ENCODE measurements at regions not wholly inside any gene's neighbourhood (a gene's known extent, or its start where the extent isn't known, plus 50 kb on each side); places are given as distances from the start of the nearest gene placed in this dataset.

GRCh38 chr2:44836916-44837315 is 104.6 kb upstream of the SIX3 start:
- ChIA-PET SMC1A (ENCODE audit: uncharacterized antibody, unreplicated experiment) (interaction anchor here (0.7 to 1.3 kb wide), 4 partner anchors 82 to 239 kb away, joined by 3 to 4 read pairs (median 4); no protein-coding TSS in a partner anchor), CTCF (interaction anchor here (0.6 to 1.4 kb wide), 3 partner anchors 10 to 14 kb away, joined by 3 to 7 read pairs (median 3); no protein-coding TSS in a partner anchor), RAD21 (ENCODE audit: unreplicated experiment) (interaction anchor here (0.8 to 1.4 kb wide), 2 partner anchors 58 to 258 kb away, joined by 3 to 5 read pairs; no protein-coding TSS in a partner anchor), POLR2A (interaction anchor here (0.5 kb wide), 1 partner anchor 809 kb away, joined by 6 read pairs; no protein-coding TSS in a partner anchor)
- Histone ChIP-seq H3K4me2 (ENCODE audit: control insufficient read depth, insufficient read depth) (no peak overlapping the region), H3K36me3 (ENCODE audit: control insufficient read depth in 2 of 2, insufficient read depth in 2 of 2, low read length in 1 of 2) (no peaks in the 10 kb centered on the region), H3K27ac (ENCODE audit: control insufficient read depth, insufficient read depth) (no peak overlapping the region), H3K4me1 (ENCODE audit: control insufficient read depth, insufficient read depth, low read length) (peaks cover 42% of the 10 kb centered on the region), H3K9me3 (replicated peaks; ENCODE audit: control insufficient read depth, insufficient read depth, low read length) (peaks cover 8% of the 10 kb centered on the region; the same call in 2 of the 3 replicates), H4K20me1 (ENCODE audit: control insufficient read depth, insufficient read depth) (no peaks in the 10 kb centered on the region), H3K27me3 (replicated peaks in 1 of 2; ENCODE audit: control insufficient read depth in 2 of 2, insufficient read depth in 2 of 2, low read length in 1 of 2) (no peaks in the 10 kb centered on the region), H3K4me3 (no peak overlapping the region), H3K9ac (ENCODE audit: control insufficient read depth, insufficient read depth, low read length) (no peak overlapping the region), H2AFZ (ENCODE audit: control insufficient read depth, low read depth, low read length) (no peak overlapping the region), H3K79me2 (ENCODE audit: control insufficient read depth, insufficient read depth, low read length) (no peaks in the 10 kb centered on the region)
- intact Hi-C loops (cut with micrococcal nuclease; ENCODE audit: unreplicated experiment): loop anchor here (10.0 kb wide), 1 partner anchor 262 kb away; no protein-coding TSS in a partner anchor
- no TSS peak for BruUV-seq (replicated peaks)
- TF ChIP-seq CBX3 (IDR thresholded peaks at IDR 0.05; ENCODE audit: borderline replicate concordance, low read depth): no peak
- TF ChIP-seq ZZZ3 (IDR thresholded peaks at IDR 0.05; ENCODE audit: control insufficient read depth, insufficient read length, low read depth): no peak
- TF ChIP-seq IKZF1 (conservative IDR thresholded peaks at IDR 0.05): no peak
- TF ChIP-seq STAT3 (IDR thresholded peaks at IDR 0.05; ENCODE audit: low read depth, low read length): no peak
- FAIRE-seq (peak; percentile 23), DNase-seq (ENCODE audit: low read depth, low spot score) (no peak), ATAC-seq (no peak)
- in situ Hi-C loops (cut with MboI): no loop called here
- WGBS (ENCODE audit: insufficient coverage, insufficient replicate concordance, low lambda C conversion rate, missing lambda C conversion rate): 83% methylated on average over 1 of the region's 1 CpG

DNA sequence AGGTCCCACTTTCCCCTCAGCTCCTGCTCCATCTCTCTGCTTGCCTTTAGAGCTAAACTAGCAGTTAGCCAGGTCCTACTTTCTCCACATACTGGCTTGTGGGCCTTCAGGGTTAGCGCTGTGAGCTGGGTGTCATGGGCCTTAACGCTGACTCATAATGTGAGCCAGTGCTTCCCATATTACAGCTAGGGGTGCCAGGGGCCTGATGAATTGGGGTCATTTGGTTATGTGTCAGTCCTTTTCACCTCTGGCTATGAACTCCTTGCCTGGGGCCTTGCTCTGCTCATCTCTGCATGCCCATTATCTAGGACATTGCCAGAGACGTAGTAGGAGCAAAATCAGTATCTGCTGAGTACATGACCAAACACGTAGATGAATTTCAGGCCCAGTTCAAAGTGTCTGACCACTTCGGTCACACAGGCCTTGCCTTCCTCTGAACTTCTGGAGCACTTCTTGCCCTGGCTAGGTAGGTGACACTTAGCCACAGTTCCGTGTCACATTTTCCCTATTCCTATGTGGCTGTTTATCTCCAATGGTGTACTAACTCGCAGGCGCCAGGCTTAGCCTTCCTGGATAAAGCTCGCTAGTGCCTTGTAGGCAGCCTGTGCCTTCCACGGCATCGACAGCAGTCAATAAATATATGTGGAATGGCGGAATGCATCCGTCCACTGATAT is 103.2 kb upstream of the SIX3 start:
- Histone ChIP-seq H3K4me2 (ENCODE audit: control insufficient read depth, insufficient read depth) (no peak overlapping the region), H4K20me1 (ENCODE audit: control insufficient read depth, insufficient read depth) (no peaks in the 10 kb centered on the region), H3K9me3 (replicated peaks; ENCODE audit: control insufficient read depth, insufficient read depth, low read length) (peaks cover 5% of the 10 kb centered on the region; the same call in 2 of the 3 replicates), H3K9ac (ENCODE audit: control insufficient read depth, insufficient read depth, low read length) (no peak overlapping the region; the same call in 1 of the 2 replicates), H2AFZ (ENCODE audit: control insufficient read depth, low read depth, low read length) (peak overlapping the region; percentile 29; the same call in 1 of the 2 replicates), H3K36me3 (ENCODE audit: control insufficient read depth in 2 of 2, insufficient read depth in 2 of 2, low read length in 1 of 2) (no peaks in the 10 kb centered on the region), H3K79me2 (ENCODE audit: control insufficient read depth, insufficient read depth, low read length) (no peaks in the 10 kb centered on the region), H3K27me3 (replicated peaks in 1 of 2; ENCODE audit: control insufficient read depth in 2 of 2, insufficient read depth in 2 of 2, low read length in 1 of 2) (no peaks in the 10 kb centered on the region), H3K27ac (ENCODE audit: control insufficient read depth, insufficient read depth) (no peak overlapping the region), H3K4me3 (no peak overlapping the region), H3K4me1 (ENCODE audit: control insufficient read depth, insufficient read depth, low read length) (peaks cover 31% of the 10 kb centered on the region)
- intact Hi-C loops (cut with micrococcal nuclease; ENCODE audit: unreplicated experiment): loop anchor here (10.0 kb wide), 1 partner anchor 263 kb away; no protein-coding TSS in a partner anchor
- BruUV-seq (replicated peaks): no TSS peak
- WGBS (ENCODE audit: insufficient coverage, insufficient replicate concordance, low lambda C conversion rate, missing lambda C conversion rate): 64% methylated on average over 13 of the region's 13 CpGs
- in situ Hi-C loops (cut with MboI): no loop called here
- DNase-seq (ENCODE audit: low read depth, low spot score): no peak
- peak; percentile 44 for ATAC-seq
- ChIA-PET RAD21 (ENCODE audit: unreplicated experiment) (interaction anchor here (1.3 kb wide), 1 partner anchor 59 kb away, joined by 3 read pairs; no protein-coding TSS in a partner anchor), SMC1A (ENCODE audit: uncharacterized antibody, unreplicated experiment) (interaction anchor here (1.0 to 1.3 kb wide), 4 partner anchors 12 to 117 kb away, joined by 3 to 4 read pairs (median 3); no protein-coding TSS in a partner anchor), POLR2A (interaction anchor here (0.6 kb wide), 1 partner anchor 101 kb away, joined by 3 read pairs; no protein-coding TSS in a partner anchor), CTCF (interaction anchor here (1.1 to 1.4 kb wide), 2 partner anchors 15 to 117 kb away, joined by 3 to 4 read pairs; no protein-coding TSS in a partner anchor)
- FAIRE-seq: no peak
- TF ChIP-seq, protein P1, sequence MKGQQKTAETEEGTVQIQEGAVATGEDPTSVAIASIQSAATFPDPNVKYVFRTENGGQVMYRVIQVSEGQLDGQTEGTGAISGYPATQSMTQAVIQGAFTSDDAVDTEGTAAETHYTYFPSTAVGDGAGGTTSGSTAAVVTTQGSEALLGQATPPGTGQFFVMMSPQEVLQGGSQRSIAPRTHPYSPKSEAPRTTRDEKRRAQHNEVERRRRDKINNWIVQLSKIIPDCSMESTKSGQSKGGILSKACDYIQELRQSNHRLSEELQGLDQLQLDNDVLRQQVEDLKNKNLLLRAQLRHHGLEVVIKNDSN (IDR thresholded peaks at IDR 0.05; ENCODE audit: borderline replicate concordance, extremely low read length, insufficient read depth, low read depth, low read length): no peak
- TF ChIP-seq IKZF2 (IDR thresholded peaks at IDR 0.05): peak in 1 of 2 experiments; percentile 35; a peak in 1 of 4 replicates
- no peak for TF ChIP-seq STAT3 (IDR thresholded peaks at IDR 0.05; ENCODE audit: low read depth, low read length)
- TF ChIP-seq, protein P2, sequence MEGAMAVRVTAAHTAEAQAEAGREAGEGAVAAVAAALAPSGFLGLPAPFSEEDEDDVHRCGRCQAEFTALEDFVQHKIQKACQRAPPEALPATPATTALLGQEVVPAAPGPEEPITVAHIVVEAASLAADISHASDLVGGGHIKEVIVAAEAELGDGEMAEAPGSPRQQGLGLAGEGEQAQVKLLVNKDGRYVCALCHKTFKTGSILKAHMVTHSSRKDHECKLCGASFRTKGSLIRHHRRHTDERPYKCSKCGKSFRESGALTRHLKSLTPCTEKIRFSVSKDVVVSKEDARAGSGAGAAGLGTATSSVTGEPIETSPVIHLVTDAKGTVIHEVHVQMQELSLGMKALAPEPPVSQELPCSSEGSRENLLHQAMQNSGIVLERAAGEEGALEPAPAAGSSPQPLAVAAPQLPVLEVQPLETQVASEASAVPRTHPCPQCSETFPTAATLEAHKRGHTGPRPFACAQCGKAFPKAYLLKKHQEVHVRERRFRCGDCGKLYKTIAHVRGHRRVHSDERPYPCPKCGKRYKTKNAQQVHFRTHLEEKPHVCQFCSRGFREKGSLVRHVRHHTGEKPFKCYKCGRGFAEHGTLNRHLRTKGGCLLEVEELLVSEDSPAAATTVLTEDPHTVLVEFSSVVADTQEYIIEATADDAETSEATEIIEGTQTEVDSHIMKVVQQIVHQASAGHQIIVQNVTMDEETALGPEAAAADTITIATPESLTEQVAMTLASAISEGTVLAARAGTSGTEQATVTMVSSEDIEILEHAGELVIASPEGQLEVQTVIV (IDR thresholded peaks at IDR 0.05; ENCODE audit: borderline replicate concordance, partially characterized antibody): no peak
- TF ChIP-seq SIN3A (IDR thresholded peaks at IDR 0.05; ENCODE audit: low read depth, low read length): no peak
- TF ChIP-seq NKRF (conservative IDR thresholded peaks at IDR 0.05): no peak

Data from GM12878 (cell line).